SU-DHL-6 (cell line): ENCODE measurements at regions not wholly inside any gene's neighbourhood (a gene's known extent, or its start where the extent isn't known, plus 50 kb on each side); places are given as distances from the start of the nearest gene placed in this dataset.

Experiments used
- H2AFZ ChIP-seq: fragments of 200-600 bp; sonication (generic); 2 replicates; pipeline ENCODE4 v1.6.1; 2014; ENCODE audit warnings: low read depth, mild to moderate bottlenecking, moderate library complexity, mixed read lengths, antibody characterized with exemption, low read length; ENCODE audit not compliant: severe bottlenecking
- H3F3A ChIP-seq: fragments of 200-600 bp; shearing (Covaris generic); 2 replicates; pipeline ENCODE4 v1.6.0; 2016; ENCODE audit warnings: antibody characterized with exemption, mild to moderate bottlenecking; ENCODE audit not compliant: insufficient read depth
- H3K27ac ChIP-seq: fragments of 200-600 bp; sonication (generic); 2 replicates; pipeline ENCODE4 v1.5.1; 2016; ENCODE audit warnings: low read depth, mild to moderate bottlenecking, low read length, moderate library complexity, mixed read lengths
- H3K27me3 ChIP-seq: fragments of 200-600 bp; sonication (generic), shearing (Covaris generic); 2 replicates; pipeline ENCODE4 v1.6.0; 2014; ENCODE audit warnings: mild to moderate bottlenecking, low read length
- H3K36me3 ChIP-seq: fragments of 200-600 bp; sonication (generic); 2 replicates; pipeline ENCODE4 v1.6.1; 2014; ENCODE audit warnings: mild to moderate bottlenecking, low read length, mixed read lengths
- H3K4me2 ChIP-seq: fragments of 300-600, 200-600 bp; shearing (Covaris generic), sonication (generic); 2 replicates; pipeline ENCODE4 v1.6.0; 2014; ENCODE audit warnings: low read length, low read depth, mild to moderate bottlenecking; ENCODE audit not compliant: poor library complexity, severe bottlenecking
- H3K4me3 ChIP-seq: fragments of 200-600 bp; sonication (generic); 2 replicates; pipeline ENCODE4 v1.5.1; 2014; ENCODE audit warnings: antibody characterized with exemption, low read length, mild to moderate bottlenecking, mixed read lengths; ENCODE audit not compliant: insufficient read depth, poor library complexity, severe bottlenecking
- H3K79me2 ChIP-seq: fragments of 200-600 bp; sonication (generic); 2 replicates; pipeline ENCODE4 v1.6.1; 2014; ENCODE audit warnings: mild to moderate bottlenecking, low read length, moderate library complexity; ENCODE audit not compliant: insufficient read depth
- H3K9ac ChIP-seq: fragments of 200-600 bp; sonication (generic); 2 replicates; pipeline ENCODE4 v1.7.0; 2014; ENCODE audit warnings: mild to moderate bottlenecking, low read length
- H3K9me2 ChIP-seq: fragments of 200-600 bp; sonication (generic); replicated peaks from 2 replicates; pipeline ENCODE4 v1.6.1; 2014; ENCODE audit warnings: low read length; ENCODE audit not compliant: insufficient read depth
- H3K9me3 ChIP-seq: fragments of 200-600 bp; sonication (generic); 2 replicates; pipeline ENCODE4 v1.6.1; 2014; ENCODE audit warnings: low read length, mixed read lengths; ENCODE audit not compliant: insufficient read depth
- H4K20me1 ChIP-seq: fragments of 200-600 bp; sonication (generic); 2 replicates; pipeline ENCODE4 v1.6.1; 2014; ENCODE audit warnings: low read depth, mild to moderate bottlenecking, antibody characterized with exemption, low read length, moderate library complexity, mixed read lengths
- EZH2phosphoT487 ChIP-seq: fragments of 200-600 bp; sonication (generic), shearing (Covaris generic); conservative IDR thresholded peaks from 2 replicates; pipeline ENCODE4 v1.6.1; 2018; ENCODE audit warnings: mild to moderate bottlenecking, antibody characterized with exemption, low read length, moderate library complexity, mixed read lengths
- TF ChIP-seq, protein P1 (sequence below): fragments of 200-600 bp; sonication (generic); IDR thresholded peaks from one replicate; pipeline ENCODE4 v1.5.1; 2017; ENCODE audit warnings: antibody characterized with exemption, mild to moderate bottlenecking, low read length, moderate library complexity; ENCODE audit not compliant: insufficient read depth, poor library complexity, severe bottlenecking

DNA sequence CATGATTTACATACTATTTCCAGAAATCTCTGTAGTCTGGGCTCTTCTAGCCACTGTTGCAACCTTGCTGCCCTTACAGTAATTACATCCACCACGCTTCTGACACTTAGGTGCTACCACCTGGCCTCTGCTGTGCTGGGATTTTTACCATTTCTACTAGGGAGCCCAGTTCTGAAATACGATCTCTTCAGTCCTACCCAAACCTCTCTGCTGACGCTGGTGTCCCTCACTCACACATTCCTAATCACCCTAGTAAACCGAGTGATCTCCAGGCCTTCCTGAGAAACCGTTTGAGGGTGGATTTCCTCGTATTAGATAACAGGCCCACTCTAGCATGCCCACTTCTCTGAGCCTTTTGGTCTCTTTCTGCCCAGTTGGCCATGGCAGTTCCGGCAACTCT lies 588.9 kb upstream of the CADM1 start:
- no peak overlapping the region for H3K9ac ChIP-seq
- no peaks in the 10 kb centered on the region for H3K36me3 ChIP-seq
- no peaks in the 10 kb centered on the region for H3F3A ChIP-seq
- no peak overlapping the region for H3K27ac ChIP-seq
- H3K27me3 ChIP-seq, result no peaks in the 10 kb centered on the region
- TF ChIP-seq EZH2phosphoT487, result no peak
- TF ChIP-seq, protein P1, sequence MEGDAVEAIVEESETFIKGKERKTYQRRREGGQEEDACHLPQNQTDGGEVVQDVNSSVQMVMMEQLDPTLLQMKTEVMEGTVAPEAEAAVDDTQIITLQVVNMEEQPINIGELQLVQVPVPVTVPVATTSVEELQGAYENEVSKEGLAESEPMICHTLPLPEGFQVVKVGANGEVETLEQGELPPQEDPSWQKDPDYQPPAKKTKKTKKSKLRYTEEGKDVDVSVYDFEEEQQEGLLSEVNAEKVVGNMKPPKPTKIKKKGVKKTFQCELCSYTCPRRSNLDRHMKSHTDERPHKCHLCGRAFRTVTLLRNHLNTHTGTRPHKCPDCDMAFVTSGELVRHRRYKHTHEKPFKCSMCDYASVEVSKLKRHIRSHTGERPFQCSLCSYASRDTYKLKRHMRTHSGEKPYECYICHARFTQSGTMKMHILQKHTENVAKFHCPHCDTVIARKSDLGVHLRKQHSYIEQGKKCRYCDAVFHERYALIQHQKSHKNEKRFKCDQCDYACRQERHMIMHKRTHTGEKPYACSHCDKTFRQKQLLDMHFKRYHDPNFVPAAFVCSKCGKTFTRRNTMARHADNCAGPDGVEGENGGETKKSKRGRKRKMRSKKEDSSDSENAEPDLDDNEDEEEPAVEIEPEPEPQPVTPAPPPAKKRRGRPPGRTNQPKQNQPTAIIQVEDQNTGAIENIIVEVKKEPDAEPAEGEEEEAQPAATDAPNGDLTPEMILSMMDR, result no peak
- H3K4me3 ChIP-seq, result no peak overlapping the region
- H3K4me2 ChIP-seq, result no peak overlapping the region
- no peaks in the 10 kb centered on the region for H3K9me2 ChIP-seq
- H3K79me2 ChIP-seq, result no peaks in the 10 kb centered on the region
- H4K20me1 ChIP-seq, result no peaks in the 10 kb centered on the region
- H2AFZ ChIP-seq, result no peak overlapping the region
- no peaks in the 10 kb centered on the region for H3K9me3 ChIP-seq

- Histone ChIP-seq H3F3A (no peaks in the 10 kb centered on the region), H2AFZ (no peak overlapping the region), H3K27me3 (no peaks in the 10 kb centered on the region), H3K9me2 (no peaks in the 10 kb centered on the region), H3K9me3 (0 out of 2 replicates have a peak, but pooled peaks cover 3% of the 10 kb centered on the region), H3K36me3 (no peaks in the 10 kb centered on the region), H3K79me2 (no peaks in the 10 kb centered on the region), H3K4me3 (no peak overlapping the region), H4K20me1 (no peaks in the 10 kb centered on the region), H3K4me2 (no peak overlapping the region), H3K27ac (no peak overlapping the region), H3K9ac (no peak overlapping the region)
- TF ChIP-seq EZH2phosphoT487, result no peak
- TF ChIP-seq, protein P1, result no peak
Measured at GRCh38 chr11:116086426-116086825, 582.2 kb upstream of the CADM1 start.

- H3K9me2 ChIP-seq, result no peaks in the 10 kb centered on the region
- H3K27me3 ChIP-seq, result no peaks in the 10 kb centered on the region
- no peaks in the 10 kb centered on the region for H4K20me1 ChIP-seq
- no peak overlapping the region for H3K4me3 ChIP-seq
- no peak for TF ChIP-seq EZH2phosphoT487
- TF ChIP-seq, protein P1, result no peak
- H3K79me2 ChIP-seq, result no peaks in the 10 kb centered on the region
- H2AFZ ChIP-seq, result no peak overlapping the region
- H3K36me3 ChIP-seq, result no peaks in the 10 kb centered on the region
- no peaks in the 10 kb centered on the region for H3F3A ChIP-seq
- 0 out of 2 replicates have a peak, but pooled peaks cover 3% of the 10 kb centered on the region for H3K9me3 ChIP-seq
- no peak overlapping the region for H3K27ac ChIP-seq
- no peak overlapping the region for H3K9ac ChIP-seq
- H3K4me2 ChIP-seq, result no peak overlapping the region
Measured at GRCh38 chr11:116085031-116085635, 580.9 kb upstream of the CADM1 start.
